ENCODE measurements at regions not wholly inside any gene's neighbourhood (a gene's known extent, or its start where the extent isn't known, plus 50 kb on each side); places are given as distances from the start of the nearest gene placed in this dataset.

DNA sequence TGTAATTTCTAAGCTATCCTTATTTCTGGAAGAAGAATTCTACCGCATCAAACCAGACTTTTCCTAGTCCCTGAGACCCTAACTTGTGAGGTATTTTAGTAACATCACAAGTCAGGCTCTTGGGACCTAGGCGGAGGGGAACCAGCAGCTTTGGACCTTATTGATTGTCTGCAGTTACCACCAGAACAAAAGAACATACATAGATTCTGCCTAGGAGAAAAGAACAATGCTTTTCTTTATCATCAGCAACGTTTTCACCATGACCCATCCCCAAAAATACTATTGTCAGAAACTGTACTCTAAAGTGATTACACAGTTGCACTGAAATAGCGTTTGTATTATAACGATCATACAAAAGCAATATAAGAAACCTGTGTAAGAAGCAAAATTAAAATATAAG is 860.4 kb downstream of the USP25 start:
- no peak for DNase-seq (ENCODE audit: low spot score)
- H2AFZ ChIP-seq, result no peak overlapping the region
- H3K4me3 Mint-ChIP-seq, result no peak overlapping the region
- TF ChIP-seq, protein P1, sequence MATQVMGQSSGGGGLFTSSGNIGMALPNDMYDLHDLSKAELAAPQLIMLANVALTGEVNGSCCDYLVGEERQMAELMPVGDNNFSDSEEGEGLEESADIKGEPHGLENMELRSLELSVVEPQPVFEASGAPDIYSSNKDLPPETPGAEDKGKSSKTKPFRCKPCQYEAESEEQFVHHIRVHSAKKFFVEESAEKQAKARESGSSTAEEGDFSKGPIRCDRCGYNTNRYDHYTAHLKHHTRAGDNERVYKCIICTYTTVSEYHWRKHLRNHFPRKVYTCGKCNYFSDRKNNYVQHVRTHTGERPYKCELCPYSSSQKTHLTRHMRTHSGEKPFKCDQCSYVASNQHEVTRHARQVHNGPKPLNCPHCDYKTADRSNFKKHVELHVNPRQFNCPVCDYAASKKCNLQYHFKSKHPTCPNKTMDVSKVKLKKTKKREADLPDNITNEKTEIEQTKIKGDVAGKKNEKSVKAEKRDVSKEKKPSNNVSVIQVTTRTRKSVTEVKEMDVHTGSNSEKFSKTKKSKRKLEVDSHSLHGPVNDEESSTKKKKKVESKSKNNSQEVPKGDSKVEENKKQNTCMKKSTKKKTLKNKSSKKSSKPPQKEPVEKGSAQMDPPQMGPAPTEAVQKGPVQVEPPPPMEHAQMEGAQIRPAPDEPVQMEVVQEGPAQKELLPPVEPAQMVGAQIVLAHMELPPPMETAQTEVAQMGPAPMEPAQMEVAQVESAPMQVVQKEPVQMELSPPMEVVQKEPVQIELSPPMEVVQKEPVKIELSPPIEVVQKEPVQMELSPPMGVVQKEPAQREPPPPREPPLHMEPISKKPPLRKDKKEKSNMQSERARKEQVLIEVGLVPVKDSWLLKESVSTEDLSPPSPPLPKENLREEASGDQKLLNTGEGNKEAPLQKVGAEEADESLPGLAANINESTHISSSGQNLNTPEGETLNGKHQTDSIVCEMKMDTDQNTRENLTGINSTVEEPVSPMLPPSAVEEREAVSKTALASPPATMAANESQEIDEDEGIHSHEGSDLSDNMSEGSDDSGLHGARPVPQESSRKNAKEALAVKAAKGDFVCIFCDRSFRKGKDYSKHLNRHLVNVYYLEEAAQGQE (IDR thresholded peaks at IDR 0.05; ENCODE audit: unreplicated experiment), result no peak
- TF ChIP-seq EZH2phosphoT487 (IDR thresholded peaks at IDR 0.05; ENCODE audit: unreplicated experiment), result no peak
- no peak for TF ChIP-seq ZNF114 (CRISPR knock-in tag; IDR thresholded peaks at IDR 0.05)
- TF ChIP-seq, protein P2, sequence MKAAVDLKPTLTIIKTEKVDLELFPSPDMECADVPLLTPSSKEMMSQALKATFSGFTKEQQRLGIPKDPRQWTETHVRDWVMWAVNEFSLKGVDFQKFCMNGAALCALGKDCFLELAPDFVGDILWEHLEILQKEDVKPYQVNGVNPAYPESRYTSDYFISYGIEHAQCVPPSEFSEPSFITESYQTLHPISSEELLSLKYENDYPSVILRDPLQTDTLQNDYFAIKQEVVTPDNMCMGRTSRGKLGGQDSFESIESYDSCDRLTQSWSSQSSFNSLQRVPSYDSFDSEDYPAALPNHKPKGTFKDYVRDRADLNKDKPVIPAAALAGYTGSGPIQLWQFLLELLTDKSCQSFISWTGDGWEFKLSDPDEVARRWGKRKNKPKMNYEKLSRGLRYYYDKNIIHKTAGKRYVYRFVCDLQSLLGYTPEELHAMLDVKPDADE (IDR thresholded peaks at IDR 0.05), result no peak
- TF ChIP-seq, protein P3, sequence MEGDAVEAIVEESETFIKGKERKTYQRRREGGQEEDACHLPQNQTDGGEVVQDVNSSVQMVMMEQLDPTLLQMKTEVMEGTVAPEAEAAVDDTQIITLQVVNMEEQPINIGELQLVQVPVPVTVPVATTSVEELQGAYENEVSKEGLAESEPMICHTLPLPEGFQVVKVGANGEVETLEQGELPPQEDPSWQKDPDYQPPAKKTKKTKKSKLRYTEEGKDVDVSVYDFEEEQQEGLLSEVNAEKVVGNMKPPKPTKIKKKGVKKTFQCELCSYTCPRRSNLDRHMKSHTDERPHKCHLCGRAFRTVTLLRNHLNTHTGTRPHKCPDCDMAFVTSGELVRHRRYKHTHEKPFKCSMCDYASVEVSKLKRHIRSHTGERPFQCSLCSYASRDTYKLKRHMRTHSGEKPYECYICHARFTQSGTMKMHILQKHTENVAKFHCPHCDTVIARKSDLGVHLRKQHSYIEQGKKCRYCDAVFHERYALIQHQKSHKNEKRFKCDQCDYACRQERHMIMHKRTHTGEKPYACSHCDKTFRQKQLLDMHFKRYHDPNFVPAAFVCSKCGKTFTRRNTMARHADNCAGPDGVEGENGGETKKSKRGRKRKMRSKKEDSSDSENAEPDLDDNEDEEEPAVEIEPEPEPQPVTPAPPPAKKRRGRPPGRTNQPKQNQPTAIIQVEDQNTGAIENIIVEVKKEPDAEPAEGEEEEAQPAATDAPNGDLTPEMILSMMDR (conservative IDR thresholded peaks at IDR 0.05; ENCODE audit: low read depth in 2 of 2), result no peak
- TF ChIP-seq STAT1 (IDR thresholded peaks at IDR 0.05; ENCODE audit: unreplicated experiment), result no peak
- TF ChIP-seq CREB1 (CRISPR knock-in tag; IDR thresholded peaks at IDR 0.05; ENCODE audit: low read depth), result no peak
- TF ChIP-seq, protein P4, sequence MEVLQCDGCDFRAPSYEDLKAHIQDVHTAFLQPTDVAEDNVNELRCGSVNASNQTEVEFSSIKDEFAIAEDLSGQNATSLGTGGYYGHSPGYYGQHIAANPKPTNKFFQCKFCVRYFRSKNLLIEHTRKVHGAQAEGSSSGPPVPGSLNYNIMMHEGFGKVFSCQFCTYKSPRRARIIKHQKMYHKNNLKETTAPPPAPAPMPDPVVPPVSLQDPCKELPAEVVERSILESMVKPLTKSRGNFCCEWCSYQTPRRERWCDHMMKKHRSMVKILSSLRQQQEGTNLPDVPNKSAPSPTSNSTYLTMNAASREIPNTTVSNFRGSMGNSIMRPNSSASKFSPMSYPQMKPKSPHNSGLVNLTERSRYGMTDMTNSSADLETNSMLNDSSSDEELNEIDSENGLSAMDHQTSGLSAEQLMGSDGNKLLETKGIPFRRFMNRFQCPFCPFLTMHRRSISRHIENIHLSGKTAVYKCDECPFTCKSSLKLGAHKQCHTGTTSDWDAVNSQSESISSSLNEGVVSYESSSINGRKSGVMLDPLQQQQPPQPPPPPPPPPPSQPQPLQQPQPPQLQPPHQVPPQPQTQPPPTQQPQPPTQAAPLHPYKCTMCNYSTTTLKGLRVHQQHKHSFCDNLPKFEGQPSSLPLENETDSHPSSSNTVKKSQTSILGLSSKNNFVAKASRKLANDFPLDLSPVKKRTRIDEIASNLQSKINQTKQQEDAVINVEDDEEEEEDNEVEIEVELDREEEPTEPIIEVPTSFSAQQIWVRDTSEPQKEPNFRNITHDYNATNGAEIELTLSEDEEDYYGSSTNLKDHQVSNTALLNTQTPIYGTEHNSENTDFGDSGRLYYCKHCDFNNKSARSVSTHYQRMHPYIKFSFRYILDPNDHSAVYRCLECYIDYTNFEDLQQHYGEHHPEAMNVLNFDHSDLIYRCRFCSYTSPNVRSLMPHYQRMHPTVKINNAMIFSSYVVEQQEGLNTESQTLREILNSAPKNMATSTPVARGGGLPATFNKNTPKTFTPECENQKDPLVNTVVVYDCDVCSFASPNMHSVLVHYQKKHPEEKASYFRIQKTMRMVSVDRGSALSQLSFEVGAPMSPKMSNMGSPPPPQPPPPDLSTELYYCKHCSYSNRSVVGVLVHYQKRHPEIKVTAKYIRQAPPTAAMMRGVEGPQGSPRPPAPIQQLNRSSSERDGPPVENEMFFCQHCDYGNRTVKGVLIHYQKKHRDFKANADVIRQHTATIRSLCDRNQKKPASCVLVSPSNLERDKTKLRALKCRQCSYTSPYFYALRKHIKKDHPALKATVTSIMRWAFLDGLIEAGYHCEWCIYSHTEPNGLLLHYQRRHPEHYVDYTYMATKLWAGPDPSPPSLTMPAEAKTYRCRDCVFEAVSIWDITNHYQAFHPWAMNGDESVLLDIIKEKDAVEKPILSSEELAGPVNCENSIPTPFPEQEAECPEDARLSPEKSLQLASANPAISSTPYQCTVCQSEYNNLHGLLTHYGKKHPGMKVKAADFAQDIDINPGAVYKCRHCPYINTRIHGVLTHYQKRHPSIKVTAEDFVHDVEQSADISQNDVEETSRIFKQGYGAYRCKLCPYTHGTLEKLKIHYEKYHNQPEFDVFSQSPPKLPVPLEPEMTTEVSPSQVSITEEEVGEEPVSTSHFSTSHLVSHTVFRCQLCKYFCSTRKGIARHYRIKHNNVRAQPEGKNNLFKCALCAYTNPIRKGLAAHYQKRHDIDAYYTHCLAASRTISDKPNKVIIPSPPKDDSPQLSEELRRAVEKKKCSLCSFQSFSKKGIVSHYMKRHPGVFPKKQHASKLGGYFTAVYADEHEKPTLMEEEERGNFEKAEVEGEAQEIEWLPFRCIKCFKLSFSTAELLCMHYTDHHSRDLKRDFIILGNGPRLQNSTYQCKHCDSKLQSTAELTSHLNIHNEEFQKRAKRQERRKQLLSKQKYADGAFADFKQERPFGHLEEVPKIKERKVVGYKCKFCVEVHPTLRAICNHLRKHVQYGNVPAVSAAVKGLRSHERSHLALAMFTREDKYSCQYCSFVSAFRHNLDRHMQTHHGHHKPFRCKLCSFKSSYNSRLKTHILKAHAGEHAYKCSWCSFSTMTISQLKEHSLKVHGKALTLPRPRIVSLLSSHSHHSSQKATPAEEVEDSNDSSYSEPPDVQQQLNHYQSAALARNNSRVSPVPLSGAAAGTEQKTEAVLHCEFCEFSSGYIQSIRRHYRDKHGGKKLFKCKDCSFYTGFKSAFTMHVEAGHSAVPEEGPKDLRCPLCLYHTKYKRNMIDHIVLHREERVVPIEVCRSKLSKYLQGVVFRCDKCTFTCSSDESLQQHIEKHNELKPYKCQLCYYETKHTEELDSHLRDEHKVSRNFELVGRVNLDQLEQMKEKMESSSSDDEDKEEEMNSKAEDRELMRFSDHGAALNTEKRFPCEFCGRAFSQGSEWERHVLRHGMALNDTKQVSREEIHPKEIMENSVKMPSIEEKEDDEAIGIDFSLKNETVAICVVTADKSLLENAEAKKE (CRISPR knock-in tag; IDR thresholded peaks at IDR 0.05), result no peak
- TF ChIP-seq JUNB (IDR thresholded peaks at IDR 0.05; ENCODE audit: unreplicated experiment), result no peak
- no peak for TF ChIP-seq ZNF331 (CRISPR knock-in tag; IDR thresholded peaks at IDR 0.05; ENCODE audit: low read depth)
- TF ChIP-seq NANOG (IDR thresholded peaks at IDR 0.05; ENCODE audit: borderline replicate concordance), result no peak
- no peak for TF ChIP-seq POLR2AphosphoS5 (IDR thresholded peaks at IDR 0.05; ENCODE audit: low read depth)
- no peak for TF ChIP-seq EZH2 (IDR thresholded peaks at IDR 0.05; ENCODE audit: low read depth, unreplicated experiment)
- no peaks in the 10 kb centered on the region for H3K79me2 ChIP-seq (replicated peaks; ENCODE audit: insufficient read depth)
- H3K36me3 Mint-ChIP-seq (ENCODE audit: low read depth), result no peaks in the 10 kb centered on the region
- no peaks in the 10 kb centered on the region for H4K20me1 ChIP-seq (replicated peaks; ENCODE audit: insufficient read depth)
- no peaks in the 10 kb centered on the region for H3K9me2 ChIP-seq (ENCODE audit: insufficient read depth)
- no peak overlapping the region for H3K4me2 ChIP-seq
- ATAC-seq, result no peak
- peaks cover 7% of the 10 kb centered on the region; the same call in 2 of the 3 replicates for H3K4me1 Mint-ChIP-seq
- no peak overlapping the region for H3K27ac ChIP-seq (ENCODE audit: low read depth)
- H3K9me3 Mint-ChIP-seq, result no peaks in the 10 kb centered on the region
- H3K4me1 ChIP-seq (ENCODE audit: insufficient read depth), result peaks cover 11% of the 10 kb centered on the region
- H3K27me3 Mint-ChIP-seq (ENCODE audit: insufficient read depth, low read depth, poor library complexity), result no peaks in the 10 kb centered on the region
- no peaks in the 10 kb centered on the region for H3F3A ChIP-seq (replicated peaks; ENCODE audit: low read depth)
- no peak overlapping the region for H3K4me3 ChIP-seq
- H3K36me3 ChIP-seq (ENCODE audit: insufficient read depth), result no peaks in the 10 kb centered on the region
- H3K27me3 ChIP-seq (ENCODE audit: insufficient read depth), result no peaks in the 10 kb centered on the region
- H3K27ac Mint-ChIP-seq, result no peak overlapping the region

Data from GM23338 (cell line).